Right renal pelvis (tissue), 4 donors: ENCODE measurements at regions not wholly inside any gene's neighbourhood (a gene's known extent, or its start where the extent isn't known, plus 50 kb on each side); places are given as distances from the start of the nearest gene placed in this dataset.
"Not testable (repeated sequence)": the region's sequence is repeated elsewhere in the genome, so short reads cannot be mapped to it uniquely, and the experiment has no call there.

Experiments used
- DNase-seq, 4 donors: peaks; one replicate each; pipeline ENCODE4 v3.0.0-alpha.2; 2013; ENCODE audit warnings: low read depth in 4 of 4, low spot score in 3 of 4, missing footprints in 1 of 4

DNA sequence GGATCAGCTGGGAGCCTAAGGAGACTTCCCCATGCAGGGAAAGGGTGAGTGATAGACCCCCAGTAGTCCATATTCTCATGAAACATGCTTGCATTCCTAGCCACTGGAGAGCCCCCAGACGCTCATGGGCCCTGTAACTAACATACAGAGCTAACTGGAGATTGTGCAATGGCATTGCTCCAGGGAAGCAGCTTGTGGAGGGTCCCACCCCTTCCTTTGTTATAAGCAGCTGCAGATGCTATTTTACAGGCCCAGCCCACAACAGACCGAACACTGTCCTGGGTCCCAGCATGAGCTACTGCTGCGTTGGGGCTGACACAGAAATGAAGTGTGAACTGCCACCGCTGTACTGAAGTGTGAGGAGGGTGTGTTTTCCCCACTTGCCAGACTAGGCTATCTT lies 1465.7 kb upstream of the DIAPH2 start:
- DNase-seq = no peak

DNA sequence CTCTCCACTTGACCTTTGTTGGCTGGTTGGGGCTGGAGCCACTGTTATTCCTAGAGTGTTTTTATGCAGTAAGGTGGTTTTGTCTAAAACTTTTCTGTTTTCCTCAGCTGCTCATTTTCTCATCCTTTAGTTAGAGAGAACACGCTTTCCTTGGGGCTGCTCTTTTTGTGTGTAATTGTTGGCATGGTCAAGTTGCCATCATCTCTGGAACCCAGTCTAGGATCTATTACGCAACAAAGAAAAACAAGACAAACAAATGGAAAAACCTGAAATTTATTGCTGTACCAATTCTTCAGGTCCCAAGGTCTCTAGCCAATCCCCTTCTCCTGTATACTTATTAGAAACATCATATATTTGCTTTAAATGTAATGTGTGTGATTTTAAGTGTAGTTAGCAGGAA lies 1436.3 kb upstream of the DIAPH2 start:
- DNase-seq = no peak

DNA sequence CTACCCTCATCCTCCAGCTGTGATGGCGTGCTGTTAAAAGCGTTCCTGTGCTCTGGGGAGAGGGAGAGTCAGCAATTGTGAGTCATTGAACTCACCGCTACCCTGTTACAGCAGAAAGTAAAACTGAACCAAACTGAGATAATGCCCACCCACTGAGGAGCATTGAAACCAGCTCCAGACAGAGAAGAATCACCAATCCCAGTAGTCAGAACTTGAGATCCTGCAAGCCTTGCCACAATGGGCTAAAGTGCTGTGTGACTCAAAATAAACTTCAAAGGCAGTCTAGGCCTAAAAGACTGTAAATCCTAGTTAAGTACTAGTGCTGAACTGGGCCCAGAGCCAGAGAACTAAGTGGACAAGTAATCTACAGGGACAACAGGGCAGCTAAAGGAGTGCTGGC lies 1394.2 kb upstream of the DIAPH2 start:
- DNase-seq = no peak

DNA sequence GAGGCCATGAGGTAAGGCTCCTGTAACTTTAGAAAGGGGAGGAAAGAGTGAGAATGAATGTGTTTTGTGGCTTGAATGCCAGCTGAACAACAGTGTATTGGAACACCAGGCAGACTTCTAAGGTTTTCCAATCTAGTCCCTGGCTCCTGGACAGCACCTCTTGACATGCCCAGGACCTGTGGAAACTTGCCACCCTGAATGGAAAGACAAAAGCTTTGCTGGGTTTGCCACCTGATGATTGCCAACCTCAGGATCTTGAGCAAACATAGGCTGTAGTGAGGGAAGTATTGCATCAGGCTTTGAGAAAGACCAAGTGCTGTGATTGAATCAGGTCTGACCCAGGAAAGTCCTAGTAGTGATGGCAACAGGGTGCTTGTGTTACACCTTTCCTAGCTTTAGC lies 1393.1 kb upstream of the DIAPH2 start:
- no peak for DNase-seq

DNA sequence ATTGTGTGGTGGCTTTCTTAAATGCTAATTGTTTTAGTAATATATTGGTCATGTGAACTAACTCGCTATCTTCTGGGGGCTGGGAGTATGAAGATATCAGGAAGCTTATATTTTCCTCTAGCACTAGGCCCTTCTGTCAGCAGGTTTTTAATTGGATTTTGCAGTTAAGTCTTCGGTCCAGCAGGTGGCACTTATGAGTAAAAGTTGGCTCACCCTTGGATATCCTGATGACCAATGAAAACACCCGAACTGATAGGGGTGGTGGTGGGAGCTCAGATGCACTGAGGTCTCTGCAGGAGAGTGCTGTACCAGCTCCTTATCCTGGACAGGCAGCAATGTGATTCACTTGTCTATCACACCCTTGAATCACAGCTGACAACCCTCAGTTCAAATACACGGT lies 1365.8 kb upstream of the DIAPH2 start:
- DNase-seq = no peak

DNA sequence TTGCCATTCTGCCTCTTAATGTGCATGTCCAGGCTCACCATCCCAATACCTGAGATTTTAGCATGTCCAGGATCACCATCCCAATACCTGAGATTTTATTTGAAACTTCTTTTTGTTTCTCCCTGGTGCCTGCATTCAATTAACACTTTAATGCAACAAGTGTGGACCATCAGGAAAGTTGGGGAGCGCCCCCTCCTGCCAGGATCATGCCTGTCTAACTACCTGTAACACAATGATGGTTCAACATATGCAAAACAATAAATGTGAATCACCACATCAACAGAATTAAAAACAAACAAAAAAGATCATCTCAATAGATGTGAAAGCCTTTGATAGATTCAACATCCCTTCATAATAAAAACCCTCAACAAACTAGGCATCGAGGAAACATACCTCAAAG lies 1359.5 kb upstream of the DIAPH2 start:
- DNase-seq = no peak

DNA sequence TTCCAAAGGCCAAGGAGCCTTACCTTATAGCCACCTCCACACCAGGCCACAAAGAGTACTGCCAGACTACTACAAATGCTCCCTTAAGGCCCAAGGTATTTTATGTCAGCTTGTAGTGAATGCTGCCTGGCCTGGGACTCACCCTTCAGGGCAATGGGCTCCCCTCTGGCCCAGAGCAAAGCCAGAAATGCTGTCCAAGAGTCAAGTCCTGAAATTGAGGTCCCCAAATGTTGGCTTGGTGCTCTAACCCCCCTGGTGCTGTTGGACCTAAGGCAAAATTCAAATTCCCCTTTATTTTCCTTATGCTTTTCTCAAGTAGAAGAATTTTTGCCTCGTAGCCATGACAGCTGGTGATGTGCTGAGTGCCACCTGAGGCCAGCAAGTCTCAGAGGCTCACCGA lies 1354.3 kb upstream of the DIAPH2 start:
- DNase-seq = no peak

DNA sequence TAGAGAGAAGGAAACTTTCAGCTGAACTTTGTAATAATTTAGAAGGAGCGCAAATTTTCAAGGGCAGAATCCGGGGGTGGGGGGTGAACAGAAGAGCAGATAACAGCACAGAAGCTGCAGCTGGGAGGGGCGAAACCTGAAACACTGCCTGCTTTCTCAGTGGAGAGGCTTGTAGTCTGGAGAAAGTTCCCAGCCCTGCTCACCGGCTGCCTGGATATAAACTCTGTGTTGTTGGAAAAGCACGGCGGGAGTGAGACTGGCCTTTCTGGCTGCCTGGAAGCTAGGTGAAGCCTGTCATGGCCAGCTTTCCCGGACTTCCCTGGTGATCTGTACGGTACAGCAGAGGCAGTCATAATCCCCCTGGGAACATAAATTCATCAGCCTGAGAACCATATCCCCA lies 1352.1 kb upstream of the DIAPH2 start:
- no peak for DNase-seq

DNA sequence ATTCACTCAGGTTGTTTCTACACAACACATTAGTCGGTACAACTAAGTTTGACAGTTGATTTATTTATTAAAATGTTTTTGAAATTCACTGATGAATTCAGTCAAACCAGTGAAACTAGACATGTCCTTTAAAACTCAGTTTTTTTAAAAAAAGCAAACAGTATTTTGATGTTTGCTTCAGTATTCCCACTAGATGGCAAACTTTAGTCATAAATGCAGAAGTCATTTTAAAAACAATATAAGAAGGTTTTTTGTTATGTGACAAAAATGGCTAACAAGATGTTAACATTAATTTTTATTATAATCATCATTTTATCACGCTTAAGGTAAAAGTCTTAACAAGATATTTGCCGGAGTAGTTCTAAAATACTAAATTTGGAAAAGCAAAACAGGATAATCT lies 1337.8 kb upstream of the DIAPH2 start:
- no peak for DNase-seq

DNA sequence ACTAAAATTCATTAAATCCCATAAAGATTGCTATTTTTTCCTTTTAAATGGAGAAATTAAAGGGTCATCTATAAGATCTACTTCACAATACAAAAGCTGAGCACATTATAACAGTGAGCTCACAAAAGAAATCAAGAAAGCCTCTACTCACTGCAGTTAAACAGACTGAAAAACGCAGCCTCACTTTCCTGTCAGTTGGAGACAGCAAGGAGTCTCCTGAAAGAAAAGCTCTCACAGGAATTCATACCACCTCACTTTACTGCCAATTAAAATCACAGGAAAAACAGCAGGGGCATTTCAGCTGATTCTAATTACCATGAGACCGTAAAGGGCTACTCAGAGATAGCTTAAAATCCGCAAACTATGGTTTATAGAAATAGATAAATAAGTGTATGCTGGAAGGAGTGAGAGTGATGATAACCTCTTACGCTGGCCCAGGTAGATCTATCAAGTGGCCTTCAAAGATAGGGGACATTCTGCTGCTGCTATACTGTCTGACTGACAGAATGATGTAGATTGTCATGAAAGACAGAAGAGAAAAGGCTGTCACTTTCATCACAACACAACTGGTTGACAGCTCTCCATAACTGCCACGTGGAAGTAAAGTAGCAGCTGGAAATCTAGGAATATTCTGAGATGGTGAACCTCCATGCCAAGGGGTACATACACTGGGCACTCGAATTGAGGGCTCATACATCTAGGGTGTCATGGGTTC lies 1333.7 kb upstream of the DIAPH2 start:
- DNase-seq = no peak

DNA sequence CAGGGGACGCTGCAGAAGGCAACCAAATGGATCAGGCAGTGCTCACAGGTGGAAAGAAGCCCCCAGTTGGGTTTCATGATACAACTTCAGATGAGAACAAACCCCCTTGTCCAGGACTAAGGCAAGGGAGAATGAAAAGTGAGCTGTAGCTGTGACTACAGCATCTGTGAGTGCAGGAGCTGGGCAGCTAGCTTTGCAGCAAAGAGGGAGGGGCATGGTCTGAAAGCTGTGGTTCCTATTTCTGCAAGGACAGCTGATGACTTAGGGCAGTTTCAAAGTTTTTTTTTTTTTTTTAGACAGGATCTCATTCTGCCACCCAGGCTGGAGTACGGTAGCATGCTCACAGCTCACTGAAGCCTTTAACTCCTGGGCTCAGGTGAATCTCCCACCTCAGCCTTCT lies 1317.4 kb upstream of the DIAPH2 start:
- no peak for DNase-seq

DNA sequence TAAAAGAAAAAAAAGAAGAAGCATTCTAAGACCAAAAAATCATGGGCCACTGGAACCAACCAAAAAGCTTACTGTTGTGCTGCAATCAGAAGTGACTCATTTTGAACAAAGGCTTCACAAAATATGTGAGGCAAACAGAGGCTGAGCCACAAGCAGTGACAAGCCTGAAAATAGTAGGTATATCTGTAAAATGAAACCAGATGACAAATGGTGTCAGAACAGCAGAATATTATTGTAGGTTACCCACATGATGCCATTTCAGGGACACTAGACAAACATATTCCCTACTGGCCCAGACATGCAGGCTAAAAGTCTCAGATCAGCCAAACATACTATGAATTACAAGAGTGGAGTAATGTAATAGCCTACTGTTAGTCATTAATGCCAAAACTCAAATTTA lies 1301.8 kb upstream of the DIAPH2 start:
- DNase-seq = no peak

DNA sequence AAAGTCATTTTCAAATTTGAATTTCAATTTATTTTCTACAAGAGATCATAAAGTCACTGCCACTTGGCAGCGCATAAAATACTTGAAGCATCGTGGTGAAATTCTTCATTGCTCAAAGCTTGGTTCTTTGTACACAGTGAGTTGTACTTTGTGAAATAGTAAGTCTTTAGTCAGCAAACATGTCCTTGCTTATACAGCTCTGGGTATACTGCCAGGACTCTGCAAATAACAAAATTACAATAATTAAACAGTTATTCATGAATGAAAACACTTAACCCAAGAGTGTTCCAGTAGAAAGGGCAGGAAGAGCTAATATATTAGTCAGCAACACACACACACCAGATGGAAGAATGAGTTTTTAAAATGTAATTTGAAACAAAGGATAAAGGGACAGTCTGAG lies 1300.9 kb upstream of the DIAPH2 start:
- no peak for DNase-seq

DNA sequence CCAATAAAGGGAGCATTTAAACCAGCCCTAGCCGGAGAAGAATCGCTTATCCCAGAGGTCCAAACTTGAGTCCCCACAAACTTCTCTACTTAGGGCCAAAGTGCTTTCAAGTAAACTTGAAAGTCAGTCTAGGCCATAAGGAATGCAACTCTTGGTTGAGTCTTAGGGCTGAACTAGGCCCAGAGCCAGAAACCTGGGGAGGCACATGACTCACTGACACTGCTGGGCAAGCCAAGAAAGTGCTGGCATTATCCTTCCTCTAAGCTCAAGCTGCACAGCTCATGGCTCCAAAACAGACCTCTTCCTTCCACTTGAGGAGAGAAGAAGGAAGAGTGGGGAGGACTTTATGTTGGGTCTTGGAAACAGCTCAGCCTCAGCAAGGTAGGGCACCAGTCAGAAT lies 1257.3 kb upstream of the DIAPH2 start:
- DNase-seq = no peak

DNA sequence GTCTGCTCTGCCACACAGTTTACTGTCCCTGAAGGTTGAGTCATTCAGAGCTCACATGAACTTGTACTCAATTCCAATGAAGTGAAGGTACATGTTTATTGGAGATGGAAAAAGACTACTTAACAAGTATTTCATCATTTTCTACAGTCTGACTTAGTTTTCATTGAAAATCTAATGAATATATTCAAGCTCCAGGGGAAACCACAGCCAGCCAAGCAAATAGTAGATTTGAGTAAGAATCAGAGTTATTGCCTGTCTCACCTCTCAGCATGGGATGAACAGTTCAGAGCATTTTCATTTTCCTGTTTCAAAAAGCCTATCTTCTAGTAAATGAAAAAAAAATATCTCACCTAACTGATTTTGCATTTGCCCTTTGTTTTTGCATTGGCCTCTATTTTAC lies 1249.4 kb upstream of the DIAPH2 start:
- DNase-seq = no peak

DNA sequence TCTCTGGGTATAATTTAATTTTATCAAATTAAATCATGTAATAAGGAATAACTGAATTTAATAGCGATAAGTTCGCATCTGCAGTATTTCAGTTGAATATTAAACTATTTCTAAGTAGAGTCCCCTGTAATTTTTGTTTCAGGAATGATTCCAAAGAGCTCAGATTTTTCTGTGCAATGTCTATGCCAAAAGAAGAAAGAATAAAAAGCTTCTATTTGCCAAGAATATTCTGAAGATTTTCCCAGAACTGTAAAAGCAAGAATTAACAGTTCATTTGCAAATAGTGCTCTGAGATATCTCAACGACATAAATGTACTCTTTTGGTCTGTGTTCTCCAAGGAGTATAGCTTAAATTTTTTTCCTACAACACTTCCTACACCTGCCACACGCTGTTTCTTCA lies 1242.8 kb upstream of the DIAPH2 start:
- DNase-seq = no peak

DNA sequence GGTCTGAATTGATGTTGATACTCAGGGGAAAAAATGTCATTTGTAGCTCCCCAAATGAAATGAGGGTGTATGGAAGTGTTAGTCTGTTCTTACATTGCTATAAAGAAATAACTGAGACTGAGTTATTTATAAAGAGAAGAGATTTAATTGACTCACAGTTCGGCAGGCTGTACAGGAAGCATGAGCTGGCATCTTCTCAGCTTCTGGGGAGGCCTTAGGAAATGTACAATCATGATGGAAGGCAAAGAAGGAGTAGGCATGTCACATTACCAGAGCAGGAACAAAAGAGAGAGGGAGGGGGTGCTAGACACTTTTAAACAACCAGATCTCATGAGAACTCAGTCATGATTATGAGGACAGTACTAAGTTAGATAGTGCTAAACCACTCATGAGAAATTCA lies 1199.9 kb upstream of the DIAPH2 start:
- DNase-seq = no peak

DNA sequence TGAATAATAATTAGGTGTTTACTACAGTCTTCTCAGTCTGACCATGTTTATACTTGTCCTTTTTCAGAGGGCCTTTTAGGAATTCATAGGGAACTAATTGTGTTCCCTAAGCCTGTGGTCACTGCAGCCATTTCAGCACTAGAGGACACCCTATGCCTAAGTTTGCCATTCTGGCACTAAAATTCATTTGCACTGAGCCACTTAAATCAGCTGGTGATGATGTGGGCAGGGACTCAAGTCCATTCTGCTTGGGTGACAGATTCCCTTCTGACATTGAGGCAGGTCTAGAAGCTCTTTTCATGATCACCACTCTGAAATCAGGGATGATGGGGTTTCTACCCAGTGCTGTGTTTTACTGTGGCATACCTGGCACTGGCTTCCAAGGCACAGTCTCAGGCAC lies 1178.9 kb upstream of the DIAPH2 start:
- DNase-seq = no peak

DNA sequence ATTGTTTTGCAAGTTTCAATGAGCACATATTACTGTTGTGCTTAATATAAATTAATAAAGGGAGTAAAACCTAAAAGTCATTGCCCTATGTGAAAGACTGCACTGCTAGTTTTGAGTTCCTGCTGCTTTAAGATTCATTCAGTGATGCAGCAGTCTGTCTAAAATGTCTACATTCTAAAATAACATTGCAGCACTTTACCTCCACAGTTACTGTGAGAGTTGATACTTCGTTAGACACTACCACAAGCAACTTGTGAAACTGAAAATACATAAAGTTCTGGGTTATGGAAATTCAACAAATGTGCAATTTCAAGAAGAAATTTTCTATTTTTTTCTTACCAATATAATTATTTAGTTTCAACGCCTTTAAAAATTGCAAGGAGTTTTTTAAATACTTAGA lies 1175.2 kb upstream of the DIAPH2 start:
- DNase-seq = no peak

DNA sequence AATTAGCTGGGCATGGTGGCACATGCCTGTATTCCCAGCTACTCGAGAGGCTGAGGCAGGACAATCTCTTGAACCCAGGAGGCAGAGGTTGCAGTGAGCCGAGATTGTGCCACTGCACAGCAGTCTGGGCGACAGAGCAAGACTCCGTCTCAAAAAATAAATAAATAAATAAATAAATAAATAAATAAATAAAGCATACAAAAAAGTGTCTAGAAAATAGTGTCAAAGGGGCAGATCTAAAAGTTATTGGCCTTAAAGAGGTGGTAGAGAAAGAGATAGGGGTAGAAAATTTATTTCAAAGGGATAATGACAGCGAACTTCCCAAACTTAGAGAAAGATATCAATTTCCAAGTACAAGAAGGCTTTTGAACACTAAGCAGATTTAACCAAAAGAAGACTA lies 1160.6 kb upstream of the DIAPH2 start:
- DNase-seq = not testable (repeated sequence)

DNA sequence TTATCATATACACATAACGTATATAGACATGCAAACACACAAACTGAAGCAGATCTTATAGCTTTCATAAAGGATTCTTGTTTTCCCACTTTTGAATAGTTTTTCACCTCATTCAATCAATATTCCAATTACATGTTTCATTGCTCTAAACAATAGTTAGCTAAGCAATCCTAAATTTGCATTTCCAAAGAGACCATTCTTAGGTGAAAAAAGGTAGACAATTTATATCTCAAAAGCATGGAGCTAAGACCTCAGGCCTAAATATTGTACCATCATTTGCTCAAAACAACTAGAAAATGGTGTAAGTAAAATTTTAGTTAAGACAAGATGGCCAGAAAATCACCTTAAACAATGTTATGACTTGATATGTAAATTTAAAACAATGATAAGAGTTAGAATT lies 1148.5 kb upstream of the DIAPH2 start:
- no peak for DNase-seq

DNA sequence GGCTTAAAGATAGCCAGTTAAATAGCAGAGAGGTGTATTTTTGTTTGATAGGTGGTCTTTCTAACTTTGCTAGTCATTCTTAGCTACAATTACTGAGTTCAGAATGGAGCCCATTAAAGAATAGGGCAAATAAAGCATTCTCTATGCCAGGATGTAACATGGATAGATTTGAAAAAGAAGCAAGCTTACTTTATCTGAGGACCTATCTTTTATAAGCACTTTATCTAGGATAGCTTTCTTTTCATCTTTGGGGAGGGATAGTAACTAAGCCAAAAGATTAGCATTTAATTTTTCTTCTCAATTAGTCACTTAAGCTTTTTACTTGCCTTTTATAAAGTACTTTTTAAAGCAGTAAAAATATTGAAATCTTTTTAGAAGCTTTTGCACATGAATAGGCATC lies 1148.0 kb upstream of the DIAPH2 start:
- DNase-seq = no peak

DNA sequence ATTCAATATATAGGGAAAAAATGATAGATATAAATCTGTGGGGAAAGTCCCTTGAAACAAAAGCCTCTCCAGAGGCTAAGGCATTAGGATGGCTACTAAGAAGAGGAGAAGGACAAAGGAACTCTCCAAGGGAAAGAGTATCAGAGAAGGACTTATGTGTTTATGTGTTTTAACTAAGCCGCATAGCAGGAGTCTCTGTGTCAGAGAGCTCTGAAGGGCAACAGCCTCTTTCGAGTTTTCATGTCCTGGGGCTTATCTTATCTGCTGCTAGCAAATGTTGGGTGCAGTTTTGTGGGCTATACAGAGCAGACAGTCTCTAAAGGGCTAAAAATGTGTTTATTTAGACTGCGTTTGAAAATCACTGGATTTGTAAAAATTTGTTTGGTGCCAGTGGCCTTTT lies 1145.6 kb upstream of the DIAPH2 start:
- no peak for DNase-seq
